OCI-LY1 (cell line): ENCODE measurements at regions not wholly inside any gene's neighbourhood (a gene's known extent, or its start where the extent isn't known, plus 50 kb on each side); places are given as distances from the start of the nearest gene placed in this dataset.

Experiments used
- EZH2 ChIP-seq: fragments of 200-600 bp; sonication (generic), shearing (Covaris generic); IDR thresholded peaks from 2 replicates; pipeline ENCODE4 v1.8.0; 2017; ENCODE audit warnings: borderline replicate concordance, mixed run types, mild to moderate bottlenecking, antibody characterized with exemption, low read length, moderate library complexity, mixed read lengths
- TF ChIP-seq, protein P1 (sequence below): fragments of 200-600 bp; sonication (generic), shearing (Covaris generic); IDR thresholded peaks from 2 replicates; pipeline ENCODE4 v1.5.1; 2017; ENCODE audit warnings: mild to moderate bottlenecking, antibody characterized with exemption, low read length, moderate library complexity, mixed read lengths

DNA sequence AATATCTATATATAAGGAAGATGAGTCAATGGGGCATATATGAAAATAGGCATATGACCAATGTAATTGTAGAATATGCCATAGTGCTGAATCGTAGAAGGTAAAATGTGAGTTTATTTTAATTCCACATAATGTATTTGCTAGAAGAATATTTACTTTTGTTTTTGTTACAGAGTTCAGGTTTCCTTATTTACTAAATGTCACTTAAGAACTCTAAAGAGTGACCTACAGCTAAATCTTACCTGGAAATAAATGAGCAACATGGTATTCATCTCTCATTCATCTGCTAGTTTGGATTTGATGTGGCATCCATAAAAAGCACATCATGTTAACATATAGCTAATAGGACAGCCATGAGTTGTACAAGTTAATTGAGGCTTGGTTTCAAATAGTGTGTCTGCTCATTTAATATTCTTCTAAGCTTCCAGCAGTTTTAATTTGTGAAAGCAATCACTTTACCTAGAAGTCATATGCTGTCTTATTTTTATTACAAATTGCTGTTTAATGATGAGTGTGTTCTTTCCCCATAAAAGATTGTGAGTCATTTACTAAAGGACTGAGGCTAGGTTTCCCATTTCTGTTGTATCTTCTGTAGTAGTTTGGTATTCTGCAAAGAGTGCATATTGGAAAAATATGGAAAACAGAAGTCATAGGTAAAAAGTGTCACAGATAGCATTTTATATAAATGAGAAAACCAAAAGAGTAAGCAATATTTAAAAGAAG is 222.1 kb upstream of the POU1F1 start:
- TF ChIP-seq, protein P1, sequence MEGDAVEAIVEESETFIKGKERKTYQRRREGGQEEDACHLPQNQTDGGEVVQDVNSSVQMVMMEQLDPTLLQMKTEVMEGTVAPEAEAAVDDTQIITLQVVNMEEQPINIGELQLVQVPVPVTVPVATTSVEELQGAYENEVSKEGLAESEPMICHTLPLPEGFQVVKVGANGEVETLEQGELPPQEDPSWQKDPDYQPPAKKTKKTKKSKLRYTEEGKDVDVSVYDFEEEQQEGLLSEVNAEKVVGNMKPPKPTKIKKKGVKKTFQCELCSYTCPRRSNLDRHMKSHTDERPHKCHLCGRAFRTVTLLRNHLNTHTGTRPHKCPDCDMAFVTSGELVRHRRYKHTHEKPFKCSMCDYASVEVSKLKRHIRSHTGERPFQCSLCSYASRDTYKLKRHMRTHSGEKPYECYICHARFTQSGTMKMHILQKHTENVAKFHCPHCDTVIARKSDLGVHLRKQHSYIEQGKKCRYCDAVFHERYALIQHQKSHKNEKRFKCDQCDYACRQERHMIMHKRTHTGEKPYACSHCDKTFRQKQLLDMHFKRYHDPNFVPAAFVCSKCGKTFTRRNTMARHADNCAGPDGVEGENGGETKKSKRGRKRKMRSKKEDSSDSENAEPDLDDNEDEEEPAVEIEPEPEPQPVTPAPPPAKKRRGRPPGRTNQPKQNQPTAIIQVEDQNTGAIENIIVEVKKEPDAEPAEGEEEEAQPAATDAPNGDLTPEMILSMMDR = no peak
- no peak for TF ChIP-seq EZH2
